ENCODE measurements at regions not wholly inside any gene's neighbourhood (a gene's known extent, or its start where the extent isn't known, plus 50 kb on each side); places are given as distances from the start of the nearest gene placed in this dataset.
"Not testable (repeated sequence)": the region's sequence is repeated elsewhere in the genome, so short reads cannot be mapped to it uniquely, and the experiment has no call there.

GRCh38 chr11:92168936-92169335 is 55.7 kb upstream of the FAT3 start:
- H3K27ac ChIP-seq (ENCODE audit: low read depth, low read length): no peak overlapping the region
- H3K9me3 ChIP-seq (ENCODE audit: control insufficient read depth in 1 of 2, low read length in 2 of 2): no peaks in the 10 kb centered on the region
- no peaks in the 10 kb centered on the region for H3K27me3 ChIP-seq (ENCODE audit: control insufficient read depth in 1 of 2, insufficient read depth in 2 of 2, low read length in 2 of 2)
- H3K4me1 ChIP-seq (ENCODE audit: control insufficient read depth in 1 of 2, insufficient read depth in 2 of 2, low read length in 2 of 2): no peaks in the 10 kb centered on the region
- H3K36me3 ChIP-seq (ENCODE audit: control insufficient read depth in 1 of 2, insufficient read depth in 2 of 2, low read length in 2 of 2): no peaks in the 10 kb centered on the region
- H3K4me3 ChIP-seq (ENCODE audit: low read depth in 1 of 2, low read length in 2 of 2): no peak overlapping the region
- no peak overlapping the region for H3K9ac ChIP-seq (ENCODE audit: low read depth in 1 of 2, low read length in 2 of 2)

- Histone ChIP-seq H3K27me3 (ENCODE audit: control insufficient read depth in 1 of 2, insufficient read depth in 2 of 2, low read length in 2 of 2) (no peaks in the 10 kb centered on the region), H3K4me3 (ENCODE audit: low read depth in 1 of 2, low read length in 2 of 2) (no peak overlapping the region), H3K9me3 (ENCODE audit: control insufficient read depth in 1 of 2, low read length in 2 of 2) (no peaks in the 10 kb centered on the region), H3K36me3 (ENCODE audit: control insufficient read depth in 1 of 2, insufficient read depth in 2 of 2, low read length in 2 of 2) (no peaks in the 10 kb centered on the region), H3K27ac (ENCODE audit: low read depth, low read length) (no peak overlapping the region), H3K9ac (ENCODE audit: low read depth in 1 of 2, low read length in 2 of 2) (no peak overlapping the region), H3K4me1 (ENCODE audit: control insufficient read depth in 1 of 2, insufficient read depth in 2 of 2, low read length in 2 of 2) (no peaks in the 10 kb centered on the region)
Observed at GRCh38 chr11:92167571-92167970, 57.0 kb upstream of the FAT3 start.

GRCh38 chr11:92166335-92166734 is 58.3 kb upstream of the FAT3 start:
- H3K4me3 ChIP-seq (ENCODE audit: low read depth in 1 of 2, low read length in 2 of 2): no peak overlapping the region
- no peaks in the 10 kb centered on the region for H3K27me3 ChIP-seq (ENCODE audit: control insufficient read depth in 1 of 2, insufficient read depth in 2 of 2, low read length in 2 of 2)
- H3K27ac ChIP-seq (ENCODE audit: low read depth, low read length): no peak overlapping the region
- H3K9ac ChIP-seq (ENCODE audit: low read depth in 1 of 2, low read length in 2 of 2): no peak overlapping the region
- no peaks in the 10 kb centered on the region for H3K36me3 ChIP-seq (ENCODE audit: control insufficient read depth in 1 of 2, insufficient read depth in 2 of 2, low read length in 2 of 2)
- no peaks in the 10 kb centered on the region for H3K9me3 ChIP-seq (ENCODE audit: control insufficient read depth in 1 of 2, low read length in 2 of 2)
- no peaks in the 10 kb centered on the region for H3K4me1 ChIP-seq (ENCODE audit: control insufficient read depth in 1 of 2, insufficient read depth in 2 of 2, low read length in 2 of 2)

- Histone ChIP-seq H3K27me3 (ENCODE audit: control insufficient read depth in 1 of 2, insufficient read depth in 2 of 2, low read length in 2 of 2) (no peaks in the 10 kb centered on the region), H3K9ac (ENCODE audit: low read depth in 1 of 2, low read length in 2 of 2) (no peak overlapping the region), H3K4me1 (ENCODE audit: control insufficient read depth in 1 of 2, insufficient read depth in 2 of 2, low read length in 2 of 2) (no peaks in the 10 kb centered on the region), H3K36me3 (ENCODE audit: control insufficient read depth in 1 of 2, insufficient read depth in 2 of 2, low read length in 2 of 2) (no peaks in the 10 kb centered on the region), H3K9me3 (ENCODE audit: control insufficient read depth in 1 of 2, low read length in 2 of 2) (no peaks in the 10 kb centered on the region), H3K27ac (ENCODE audit: low read depth, low read length) (no peak overlapping the region), H3K4me3 (ENCODE audit: low read depth in 1 of 2, low read length in 2 of 2) (no peak overlapping the region)
Observed at GRCh38 chr11:92163879-92164278, 60.7 kb upstream of the FAT3 start.

- Histone ChIP-seq H3K9ac (ENCODE audit: low read depth in 1 of 2, low read length in 2 of 2) (no peak overlapping the region), H3K4me3 (ENCODE audit: low read depth in 1 of 2, low read length in 2 of 2) (no peak overlapping the region), H3K27me3 (ENCODE audit: control insufficient read depth in 1 of 2, insufficient read depth in 2 of 2, low read length in 2 of 2) (no peaks in the 10 kb centered on the region), H3K36me3 (ENCODE audit: control insufficient read depth in 1 of 2, insufficient read depth in 2 of 2, low read length in 2 of 2) (no peaks in the 10 kb centered on the region), H3K9me3 (ENCODE audit: control insufficient read depth in 1 of 2, low read length in 2 of 2) (no peaks in the 10 kb centered on the region), H3K4me1 (ENCODE audit: control insufficient read depth in 1 of 2, insufficient read depth in 2 of 2, low read length in 2 of 2) (no peaks in the 10 kb centered on the region), H3K27ac (ENCODE audit: low read depth, low read length) (no peak overlapping the region)
Observed at GRCh38 chr11:92162776-92163175, 61.8 kb upstream of the FAT3 start.

- Histone ChIP-seq H3K36me3 (ENCODE audit: control insufficient read depth in 1 of 2, insufficient read depth in 2 of 2, low read length in 2 of 2) (no peaks in the 10 kb centered on the region), H3K27me3 (ENCODE audit: control insufficient read depth in 1 of 2, insufficient read depth in 2 of 2, low read length in 2 of 2) (no peaks in the 10 kb centered on the region), H3K4me1 (ENCODE audit: control insufficient read depth in 1 of 2, insufficient read depth in 2 of 2, low read length in 2 of 2) (no peaks in the 10 kb centered on the region), H3K9ac (ENCODE audit: low read depth in 1 of 2, low read length in 2 of 2) (no peak overlapping the region), H3K27ac (ENCODE audit: low read depth, low read length) (no peak overlapping the region), H3K4me3 (ENCODE audit: low read depth in 1 of 2, low read length in 2 of 2) (no peak overlapping the region), H3K9me3 (ENCODE audit: control insufficient read depth in 1 of 2, low read length in 2 of 2) (no peaks in the 10 kb centered on the region)
Observed at GRCh38 chr11:92159931-92160330, 64.7 kb upstream of the FAT3 start.

GRCh38 chr11:92157390-92157789 is 67.2 kb upstream of the FAT3 start:
- H3K27me3 ChIP-seq (ENCODE audit: control insufficient read depth in 1 of 2, insufficient read depth in 2 of 2, low read length in 2 of 2); H3K4me1 ChIP-seq (ENCODE audit: control insufficient read depth in 1 of 2, insufficient read depth in 2 of 2, low read length in 2 of 2); H3K36me3 ChIP-seq (ENCODE audit: control insufficient read depth in 1 of 2, insufficient read depth in 2 of 2, low read length in 2 of 2); H3K9me3 ChIP-seq (ENCODE audit: control insufficient read depth in 1 of 2, low read length in 2 of 2); H3K9ac ChIP-seq (ENCODE audit: low read depth in 1 of 2, low read length in 2 of 2); H3K27ac ChIP-seq (ENCODE audit: low read depth, low read length); H3K4me3 ChIP-seq (ENCODE audit: low read depth in 1 of 2, low read length in 2 of 2): not testable (repeated sequence)

- Histone ChIP-seq H3K9me3 (ENCODE audit: control insufficient read depth in 1 of 2, low read length in 2 of 2) (no peaks in the 10 kb centered on the region), H3K4me1 (ENCODE audit: control insufficient read depth in 1 of 2, insufficient read depth in 2 of 2, low read length in 2 of 2) (no peaks in the 10 kb centered on the region), H3K27ac (ENCODE audit: low read depth, low read length) (no peak overlapping the region), H3K27me3 (ENCODE audit: control insufficient read depth in 1 of 2, insufficient read depth in 2 of 2, low read length in 2 of 2) (no peaks in the 10 kb centered on the region), H3K4me3 (ENCODE audit: low read depth in 1 of 2, low read length in 2 of 2) (no peak overlapping the region), H3K9ac (ENCODE audit: low read depth in 1 of 2, low read length in 2 of 2) (no peak overlapping the region), H3K36me3 (ENCODE audit: control insufficient read depth in 1 of 2, insufficient read depth in 2 of 2, low read length in 2 of 2) (no peaks in the 10 kb centered on the region)
Observed at GRCh38 chr11:92154611-92155010, 70.0 kb upstream of the FAT3 start.

- H3K4me1 ChIP-seq (ENCODE audit: control insufficient read depth in 1 of 2, insufficient read depth in 2 of 2, low read length in 2 of 2): no peaks in the 10 kb centered on the region
- H3K27me3 ChIP-seq (ENCODE audit: control insufficient read depth in 1 of 2, insufficient read depth in 2 of 2, low read length in 2 of 2): no peaks in the 10 kb centered on the region
- H3K36me3 ChIP-seq (ENCODE audit: control insufficient read depth in 1 of 2, insufficient read depth in 2 of 2, low read length in 2 of 2): no peaks in the 10 kb centered on the region
- H3K4me3 ChIP-seq (ENCODE audit: low read depth in 1 of 2, low read length in 2 of 2): no peak overlapping the region
- no peak overlapping the region for H3K27ac ChIP-seq (ENCODE audit: low read depth, low read length)
- no peak overlapping the region for H3K9ac ChIP-seq (ENCODE audit: low read depth in 1 of 2, low read length in 2 of 2)
- no peaks in the 10 kb centered on the region for H3K9me3 ChIP-seq (ENCODE audit: control insufficient read depth in 1 of 2, low read length in 2 of 2)
Observed at GRCh38 chr11:92154110-92154509, 70.5 kb upstream of the FAT3 start.

GRCh38 chr11:92153542-92153941 is 71.1 kb upstream of the FAT3 start:
- H3K4me1 ChIP-seq (ENCODE audit: control insufficient read depth in 1 of 2, insufficient read depth in 2 of 2, low read length in 2 of 2): no peaks in the 10 kb centered on the region
- H3K4me3 ChIP-seq (ENCODE audit: low read depth in 1 of 2, low read length in 2 of 2): no peak overlapping the region
- H3K9ac ChIP-seq (ENCODE audit: low read depth in 1 of 2, low read length in 2 of 2): no peak overlapping the region
- H3K9me3 ChIP-seq (ENCODE audit: control insufficient read depth in 1 of 2, low read length in 2 of 2): no peaks in the 10 kb centered on the region
- H3K36me3 ChIP-seq (ENCODE audit: control insufficient read depth in 1 of 2, insufficient read depth in 2 of 2, low read length in 2 of 2): no peaks in the 10 kb centered on the region
- no peak overlapping the region for H3K27ac ChIP-seq (ENCODE audit: low read depth, low read length)
- no peaks in the 10 kb centered on the region for H3K27me3 ChIP-seq (ENCODE audit: control insufficient read depth in 1 of 2, insufficient read depth in 2 of 2, low read length in 2 of 2)

- Histone ChIP-seq H3K27ac (ENCODE audit: low read depth, low read length) (no peak overlapping the region), H3K27me3 (ENCODE audit: control insufficient read depth in 1 of 2, insufficient read depth in 2 of 2, low read length in 2 of 2) (no peaks in the 10 kb centered on the region), H3K9me3 (ENCODE audit: control insufficient read depth in 1 of 2, low read length in 2 of 2) (no peaks in the 10 kb centered on the region), H3K4me1 (ENCODE audit: control insufficient read depth in 1 of 2, insufficient read depth in 2 of 2, low read length in 2 of 2) (no peaks in the 10 kb centered on the region), H3K4me3 (ENCODE audit: low read depth in 1 of 2, low read length in 2 of 2) (no peak overlapping the region), H3K9ac (ENCODE audit: low read depth in 1 of 2, low read length in 2 of 2) (no peak overlapping the region), H3K36me3 (ENCODE audit: control insufficient read depth in 1 of 2, insufficient read depth in 2 of 2, low read length in 2 of 2) (no peaks in the 10 kb centered on the region)
Observed at GRCh38 chr11:92152245-92152644, 72.4 kb upstream of the FAT3 start.

All from duodenal mucosa (tissue), 2 donors.